Ovary (tissue), 3 donors: ENCODE measurements at regions not wholly inside any gene's neighbourhood (a gene's known extent, or its start where the extent isn't known, plus 50 kb on each side); places are given as distances from the start of the nearest gene placed in this dataset.

ENCODE experiments used
- CTCF ChIP-seq, 3 donors: fragments of 450-650 bp in 2 of 3; fragments of 200-600 bp in 1 of 3; IDR thresholded peaks; one replicate each; pipeline versions ENCODE4 v1.5.1 to v1.8.0; 2016 to 2022; ENCODE audit warnings: antibody characterized with exemption in 3 of 3, mild to moderate bottlenecking in 1 of 3
- EP300 ChIP-seq: sonication (generic); formaldehyde crosslinking; IDR thresholded peaks from one replicate; pipeline ENCODE4 v1.6.1; 2017; ENCODE audit warnings: antibody characterized with exemption
- donor health status: DM: no; HTN: no; CAD: no.

GRCh38 chr18:60090170-60090569 is 190.4 kb downstream of the PMAIP1 start:
- no peak for TF ChIP-seq CTCF (IDR thresholded peaks at IDR 0.05)
- TF ChIP-seq EP300 = no peak
